Stimulated activated CD8-positive, alpha-beta memory T cell treated with anti-CD3 and anti-CD28 coated beads, Interleukin-12 subunit alpha, Interleukin-12 subunit beta, amount 100 ng/mL, for 24 hours (primary cell): ENCODE measurements at regions not wholly inside any gene's neighbourhood (a gene's known extent, or its start where the extent isn't known, plus 50 kb on each side); places are given as distances from the start of the nearest gene placed in this dataset.

Experiments
- DNase-seq: peaks from one replicate; pipeline ENCODE4 v3.0.0-alpha.2; 2020; ENCODE audit errors: extremely low read depth

- no peak for DNase-seq
These were observed 258.2 kb upstream of the TNRC6C start for GRCh38 chr17:77700165-77700881.

- no peak for DNase-seq
These were observed 256.5 kb upstream of the TNRC6C start for GRCh38 chr17:77701996-77702395.

- DNase-seq = no peak
These were observed 254.3 kb upstream of the TNRC6C start for GRCh38 chr17:77704048-77704815.

- DNase-seq = no peak
These were observed 251.6 kb upstream of the TNRC6C start for GRCh38 chr17:77706938-77707337.

- DNase-seq = no peak
These were observed 251.0 kb upstream of the TNRC6C start for GRCh38 chr17:77707546-77707945.

- no peak for DNase-seq
These were observed 250.5 kb upstream of the TNRC6C start for GRCh38 chr17:77708049-77708448.

- no peak for DNase-seq
These were observed 249.6 kb upstream of the TNRC6C start for GRCh38 chr17:77708936-77709335.

GRCh38 chr17:77709594-77709993, 248.9 kb upstream of the TNRC6C start:
- no peak for DNase-seq

- no peak for DNase-seq
These were observed 245.9 kb upstream of the TNRC6C start for GRCh38 chr17:77712578-77712977.

- DNase-seq = no peak
These were observed 242.1 kb upstream of the TNRC6C start for GRCh38 chr17:77716289-77716926.

GRCh38 chr17:77717941-77718668, 240.4 kb upstream of the TNRC6C start:
- no peak for DNase-seq

- no peak for DNase-seq
These were observed 239.9 kb upstream of the TNRC6C start for GRCh38 chr17:77718669-77718961.

- DNase-seq = no peak
These were observed 238.7 kb upstream of the TNRC6C start for GRCh38 chr17:77719806-77720205.

GRCh38 chr17:77720946-77721845, 237.3 kb upstream of the TNRC6C start:
- DNase-seq = no peak

GRCh38 chr17:77721846-77722160, 236.7 kb upstream of the TNRC6C start:
- no peak for DNase-seq

- DNase-seq = no peak
These were observed 236.1 kb upstream of the TNRC6C start for GRCh38 chr17:77722366-77722765.

GRCh38 chr17:77723071-77723908, 235.2 kb upstream of the TNRC6C start:
- DNase-seq = no peak

- no peak for DNase-seq
These were observed 234.3 kb upstream of the TNRC6C start for GRCh38 chr17:77723909-77724875.

GRCh38 chr17:77724876-77725615, 233.5 kb upstream of the TNRC6C start:
- no peak for DNase-seq
